WTC11 (cell line): ENCODE measurements at regions not wholly inside any gene's neighbourhood (a gene's known extent, or its start where the extent isn't known, plus 50 kb on each side); places are given as distances from the start of the nearest gene placed in this dataset.

Experiments
- ATAC-seq: fragments of 200-7000 bp; cut with Tn5 transposase; 2 replicates; pipeline ENCODE4 v1.10.0; 2021; ENCODE audit warnings: mild to moderate bottlenecking, moderate library complexity
- CTCF ChIA-PET: fragments of 300-600 bp; sonication (Branson Sonifier 250); formaldehyde crosslinking; loops from one replicate; lab custom pipeline; 2021; ENCODE audit warnings: antibody characterized with exemption; lab: Charles Lee
- POLR2A ChIA-PET: fragments of 350-600 bp; sonication (Branson Sonifier 250); formaldehyde crosslinking; loops from one replicate; lab custom pipeline; 2021; ENCODE audit warnings: antibody characterized with exemption; lab: Charles Lee
- DNase-seq: peaks from one replicate; pipeline ENCODE4 v3.0.0; 2021; ENCODE audit warnings: low spot score
- H3K27ac Mint-ChIP-seq: 2 replicates; pipeline ENCODE4 v1.8.0; 2021; ENCODE audit warnings: mixed read lengths
- H3K27me3 Mint-ChIP-seq: 2 replicates; pipeline ENCODE4 v1.8.0; 2021; ENCODE audit warnings: low read depth, mild to moderate bottlenecking, moderate library complexity, mixed read lengths
- H3K36me3 Mint-ChIP-seq: 2 replicates; pipeline ENCODE4 v1.8.0; 2021; ENCODE audit warnings: mixed read lengths
- H3K4me1 Mint-ChIP-seq: 2 replicates; pipeline ENCODE4 v1.8.0; 2022; ENCODE audit warnings: mixed read lengths
- H3K4me3 Mint-ChIP-seq: 2 replicates; pipeline ENCODE4 v1.8.0; 2021; ENCODE audit warnings: mild to moderate bottlenecking, moderate library complexity, mixed read lengths
- H3K9me3 Mint-ChIP-seq: 2 replicates; pipeline ENCODE4 v1.8.0; 2021; ENCODE audit warnings: mixed read lengths
- ATF2 ChIP-seq: sonication (generic); formaldehyde crosslinking; IDR thresholded peaks from 2 replicates; pipeline ENCODE4 v1.8.1; 2022; ENCODE audit warnings: low read depth, missing genetic modification reagents, borderline replicate concordance
- CBFB ChIP-seq: sonication (generic); formaldehyde crosslinking; IDR thresholded peaks from 2 replicates; pipeline ENCODE4 v1.8.1; 2022; ENCODE audit warnings: mild to moderate bottlenecking, low read depth, missing genetic modification reagents
- CTCF ChIP-seq: fragments of 200-600 bp; IDR thresholded peaks from 2 replicates; pipeline ENCODE4 v1.8.0; 2022; ENCODE audit warnings: antibody characterized with exemption
- E2F1 ChIP-seq: sonication (generic); formaldehyde crosslinking; IDR thresholded peaks from 2 replicates; pipeline ENCODE4 v1.8.0; 2022; ENCODE audit warnings: mild to moderate bottlenecking, missing genetic modification reagents
- E2F5 ChIP-seq: sonication (generic); formaldehyde crosslinking; IDR thresholded peaks from 2 replicates; pipeline ENCODE4 v1.8.1; 2022; ENCODE audit warnings: mild to moderate bottlenecking, moderate library complexity, missing genetic modification reagents
- FOXP4 ChIP-seq: sonication (generic); formaldehyde crosslinking; IDR thresholded peaks from 2 replicates; pipeline ENCODE4 v1.8.0; 2022; ENCODE audit warnings: mild to moderate bottlenecking, missing genetic modification reagents
- HMGXB4 ChIP-seq: sonication (generic); formaldehyde crosslinking; IDR thresholded peaks from 2 replicates; pipeline ENCODE4 v1.8.1; 2023; ENCODE audit warnings: mild to moderate bottlenecking, moderate library complexity, missing genetic modification reagents
- JUN ChIP-seq: sonication (generic); formaldehyde crosslinking; IDR thresholded peaks from 2 replicates; pipeline ENCODE4 v1.8.0; 2023; ENCODE audit warnings: mild to moderate bottlenecking, missing genetic modification reagents
- MLX ChIP-seq: sonication (generic); formaldehyde crosslinking; IDR thresholded peaks from 2 replicates; pipeline ENCODE4 v1.8.1; 2023; ENCODE audit warnings: mild to moderate bottlenecking, missing genetic modification reagents, moderate library complexity
- MXD4 ChIP-seq: fragments of 250-450 bp; sonication (Bioruptor Pico); IDR thresholded peaks from 2 replicates; pipeline ENCODE4 v1.8.0; 2021; ENCODE audit warnings: mild to moderate bottlenecking, moderate library complexity, borderline replicate concordance
- MYBL2 ChIP-seq: sonication (generic); formaldehyde crosslinking; IDR thresholded peaks from 2 replicates; pipeline ENCODE4 v1.8.1; 2023; ENCODE audit warnings: mild to moderate bottlenecking, moderate library complexity, missing genetic modification reagents
- NFYB ChIP-seq: sonication (generic); formaldehyde crosslinking; conservative IDR thresholded peaks from 2 replicates; pipeline ENCODE4 v1.8.0; 2022; ENCODE audit warnings: low read depth, missing genetic modification reagents
- NR1H2 ChIP-seq: sonication (generic); formaldehyde crosslinking; IDR thresholded peaks from 2 replicates; pipeline ENCODE4 v1.9.0; 2021; ENCODE audit warnings: mild to moderate bottlenecking, moderate library complexity, missing genetic modification reagents
- NR2C2 ChIP-seq: sonication (generic); formaldehyde crosslinking; IDR thresholded peaks from 2 replicates; pipeline ENCODE4 v1.8.0; 2022; ENCODE audit warnings: mild to moderate bottlenecking, missing genetic modification reagents
- NR3C1 ChIP-seq: sonication (generic); formaldehyde crosslinking; conservative IDR thresholded peaks from 2 replicates; pipeline ENCODE4 v1.8.1; 2023; ENCODE audit warnings: low read depth, mild to moderate bottlenecking, missing genetic modification reagents
- PREB ChIP-seq: sonication (generic); formaldehyde crosslinking; IDR thresholded peaks from 2 replicates; pipeline ENCODE4 v1.8.1; 2022; ENCODE audit warnings: mild to moderate bottlenecking, missing genetic modification reagents, moderate library complexity, borderline replicate concordance
- PRRX2 ChIP-seq: fragments of 250-450 bp; sonication (Bioruptor Pico); IDR thresholded peaks from 2 replicates; pipeline ENCODE4 v1.8.0; 2021; ENCODE audit warnings: mild to moderate bottlenecking
- SMAD3 ChIP-seq: sonication (generic); formaldehyde crosslinking; IDR thresholded peaks from 2 replicates; pipeline ENCODE4 v1.8.0; 2022; ENCODE audit warnings: missing genetic modification reagents, mild to moderate bottlenecking, borderline replicate concordance
- SOX15 ChIP-seq: fragments of 250-450 bp; sonication (Bioruptor Pico); IDR thresholded peaks from 2 replicates; pipeline ENCODE4 v1.9.0; 2021; ENCODE audit warnings: mild to moderate bottlenecking
- TCF7 ChIP-seq: sonication (generic); formaldehyde crosslinking; IDR thresholded peaks from 2 replicates; pipeline ENCODE4 v1.8.0; 2022; ENCODE audit warnings: mild to moderate bottlenecking, low read depth, missing genetic modification reagents, moderate library complexity
- ZBTB21 ChIP-seq: sonication (generic); formaldehyde crosslinking; IDR thresholded peaks from 2 replicates; pipeline ENCODE4 v1.8.1; 2023; ENCODE audit warnings: mild to moderate bottlenecking, missing genetic modification reagents, borderline replicate concordance

- no peak for TF ChIP-seq FOXP4 (CRISPR knock-in tag)
- no peak for TF ChIP-seq SMAD3 (CRISPR knock-in tag)
- TF ChIP-seq TCF7 (CRISPR knock-in tag): no peak
- no peak for TF ChIP-seq NR2C2
Measured at GRCh38 chr1:189939967-189940366, 537.7 kb downstream of the BRINP3 start (continued).

- no peaks in the 10 kb centered on the region for H3K4me1 Mint-ChIP-seq
- ChIA-PET POLR2A (no interaction called here), CTCF (no interaction called here)
- no peaks in the 10 kb centered on the region for H3K36me3 Mint-ChIP-seq
- no peak for DNase-seq
- H3K9me3 Mint-ChIP-seq: peaks cover 3% of the 10 kb centered on the region; the same call in 1 of the 2 replicates
- no peak for ATAC-seq
- H3K4me3 Mint-ChIP-seq: no peak overlapping the region
- no peak overlapping the region for H3K27ac Mint-ChIP-seq
- H3K27me3 Mint-ChIP-seq: no peaks in the 10 kb centered on the region
- no peak for TF ChIP-seq ZBTB21
Measured at GRCh38 chr1:189941922-189942321, 535.7 kb downstream of the BRINP3 start.

- Mint-ChIP-seq H3K27me3 (no peaks in the 10 kb centered on the region), H3K36me3 (no peaks in the 10 kb centered on the region), H3K4me1 (peaks cover 5% of the 10 kb centered on the region), H3K4me3 (no peak overlapping the region), H3K27ac (no peak overlapping the region), H3K9me3 (no peaks in the 10 kb centered on the region)
- TF ChIP-seq NR2C2: no peak
- TF ChIP-seq PRRX2: no peak
- no peak for TF ChIP-seq ATF2
- TF ChIP-seq CBFB (CRISPR knock-in tag): no peak
- no peak for TF ChIP-seq NFYB (CRISPR knock-in tag)
- no peak for TF ChIP-seq SMAD3 (CRISPR knock-in tag)
- no peak for TF ChIP-seq SOX15
- TF ChIP-seq MLX (CRISPR knock-in tag): no peak
- no peak for TF ChIP-seq MYBL2 (CRISPR knock-in tag)
- no peak for TF ChIP-seq MXD4 (CRISPR knock-in tag)
- no peak for TF ChIP-seq ZBTB21
- ATAC-seq (no peak), DNase-seq (no peak)
- CTCF ChIA-PET: no interaction called here
- POLR2A ChIA-PET: no interaction called here
Measured at GRCh38 chr1:189958756-189959155, 518.9 kb downstream of the BRINP3 start.

GRCh38 chr1:189960769-189961168 lies 516.9 kb downstream of the BRINP3 start:
- no peak for ATAC-seq
- no peaks in the 10 kb centered on the region for H3K27me3 Mint-ChIP-seq
- no peak overlapping the region for H3K4me3 Mint-ChIP-seq
- H3K4me1 Mint-ChIP-seq: no peaks in the 10 kb centered on the region
- POLR2A ChIA-PET: no interaction called here
- H3K27ac Mint-ChIP-seq: no peak overlapping the region
- CTCF ChIA-PET: no interaction called here
- H3K36me3 Mint-ChIP-seq: no peaks in the 10 kb centered on the region
- H3K9me3 Mint-ChIP-seq: no peaks in the 10 kb centered on the region
- DNase-seq: no peak
- no peak for TF ChIP-seq CTCF
- no peak for TF ChIP-seq NR3C1 (CRISPR knock-in tag)
- TF ChIP-seq E2F1 (CRISPR knock-in tag): no peak
- TF ChIP-seq E2F5 (CRISPR knock-in tag): no peak
- no peak for TF ChIP-seq JUN (CRISPR knock-in tag)
- no peak for TF ChIP-seq HMGXB4 (CRISPR knock-in tag)
- no peak for TF ChIP-seq PREB (CRISPR knock-in tag)
- no peak for TF ChIP-seq NR1H2 (CRISPR knock-in tag)
